Esophagus squamous epithelium (tissue), 4 donors: ENCODE measurements at regions not wholly inside any gene's neighbourhood (a gene's known extent, or its start where the extent isn't known, plus 50 kb on each side); places are given as distances from the start of the nearest gene placed in this dataset.
"Not testable (repeated sequence)": the region's sequence is repeated elsewhere in the genome, so short reads cannot be mapped to it uniquely, and the experiment has no call there.

Experiments used
- POLR2A ChIP-seq, 4 donors: fragments of 450-650 bp; IDR thresholded peaks; one replicate each; pipeline ENCODE4 v1.6.1; 2017; ENCODE audit warnings: antibody characterized with exemption in 4 of 4, mild to moderate bottlenecking in 4 of 4, moderate library complexity in 3 of 4
- TF ChIP-seq, protein P1 (sequence below), 6 experiments: fragments of 450-650 bp in 4 of 6; fragments of 200-600 bp in 2 of 6; sonication (generic) in 2 of 6; IDR thresholded peaks; one replicate each; pipeline ENCODE4 v1.5.1; 2016 to 2019; ENCODE audit warnings: antibody characterized with exemption in 6 of 6, mild to moderate bottlenecking in 4 of 6, moderate library complexity in 4 of 6

DNA sequence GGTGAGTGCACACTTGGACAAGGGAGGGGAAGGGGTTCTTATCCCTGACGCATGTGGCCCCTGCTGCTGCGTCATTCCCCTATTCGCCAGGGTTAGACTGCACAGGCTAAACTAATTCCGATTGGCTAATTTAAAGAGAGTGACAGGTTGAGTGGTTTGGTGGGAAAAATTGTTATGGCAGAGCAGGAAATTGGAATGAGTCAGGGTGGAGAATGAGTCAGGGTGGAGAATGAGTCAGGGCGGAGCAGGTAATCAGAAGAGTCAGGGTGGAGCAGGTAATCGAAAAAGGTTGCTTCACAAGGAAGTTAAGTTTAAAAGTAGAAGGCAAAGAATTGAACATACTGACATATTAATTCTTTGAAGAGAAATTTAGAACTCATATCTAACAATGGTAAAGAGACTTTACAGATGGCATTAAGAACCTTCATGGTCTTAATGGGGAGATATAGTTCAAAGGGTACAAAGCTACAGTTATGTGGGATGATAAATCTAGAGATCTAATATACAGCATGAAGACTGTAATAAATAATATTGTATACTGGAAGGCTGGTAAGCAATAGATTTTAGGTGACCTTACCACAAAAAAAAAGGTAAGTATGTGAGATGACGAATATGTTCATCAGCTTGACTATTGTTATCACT lies 60.5 kb upstream of the XPO1 start:
- TF ChIP-seq, protein P1, sequence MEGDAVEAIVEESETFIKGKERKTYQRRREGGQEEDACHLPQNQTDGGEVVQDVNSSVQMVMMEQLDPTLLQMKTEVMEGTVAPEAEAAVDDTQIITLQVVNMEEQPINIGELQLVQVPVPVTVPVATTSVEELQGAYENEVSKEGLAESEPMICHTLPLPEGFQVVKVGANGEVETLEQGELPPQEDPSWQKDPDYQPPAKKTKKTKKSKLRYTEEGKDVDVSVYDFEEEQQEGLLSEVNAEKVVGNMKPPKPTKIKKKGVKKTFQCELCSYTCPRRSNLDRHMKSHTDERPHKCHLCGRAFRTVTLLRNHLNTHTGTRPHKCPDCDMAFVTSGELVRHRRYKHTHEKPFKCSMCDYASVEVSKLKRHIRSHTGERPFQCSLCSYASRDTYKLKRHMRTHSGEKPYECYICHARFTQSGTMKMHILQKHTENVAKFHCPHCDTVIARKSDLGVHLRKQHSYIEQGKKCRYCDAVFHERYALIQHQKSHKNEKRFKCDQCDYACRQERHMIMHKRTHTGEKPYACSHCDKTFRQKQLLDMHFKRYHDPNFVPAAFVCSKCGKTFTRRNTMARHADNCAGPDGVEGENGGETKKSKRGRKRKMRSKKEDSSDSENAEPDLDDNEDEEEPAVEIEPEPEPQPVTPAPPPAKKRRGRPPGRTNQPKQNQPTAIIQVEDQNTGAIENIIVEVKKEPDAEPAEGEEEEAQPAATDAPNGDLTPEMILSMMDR (IDR thresholded peaks at IDR 0.05), result not testable (repeated sequence)
- TF ChIP-seq POLR2A (IDR thresholded peaks at IDR 0.05), result not testable (repeated sequence)
